ENCODE measurements at regions not wholly inside any gene's neighbourhood (a gene's known extent, or its start where the extent isn't known, plus 50 kb on each side); places are given as distances from the start of the nearest gene placed in this dataset.

GRCh38 chr20:52012079-52012478, 179.5 kb downstream of the ZFP64 start:
- WGBS: 88% methylated on average over 5 of the region's 5 CpGs
- no peak for TF ChIP-seq RXRA (IDR thresholded peaks at IDR 0.05)
- TF ChIP-seq ATF3 (IDR thresholded peaks at IDR 0.05): no peak
- no peak for TF ChIP-seq FOXA2 (IDR thresholded peaks at IDR 0.05)
- no peak for TF ChIP-seq TAF1 (conservative IDR thresholded peaks at IDR 0.05)
- TF ChIP-seq, protein P1, sequence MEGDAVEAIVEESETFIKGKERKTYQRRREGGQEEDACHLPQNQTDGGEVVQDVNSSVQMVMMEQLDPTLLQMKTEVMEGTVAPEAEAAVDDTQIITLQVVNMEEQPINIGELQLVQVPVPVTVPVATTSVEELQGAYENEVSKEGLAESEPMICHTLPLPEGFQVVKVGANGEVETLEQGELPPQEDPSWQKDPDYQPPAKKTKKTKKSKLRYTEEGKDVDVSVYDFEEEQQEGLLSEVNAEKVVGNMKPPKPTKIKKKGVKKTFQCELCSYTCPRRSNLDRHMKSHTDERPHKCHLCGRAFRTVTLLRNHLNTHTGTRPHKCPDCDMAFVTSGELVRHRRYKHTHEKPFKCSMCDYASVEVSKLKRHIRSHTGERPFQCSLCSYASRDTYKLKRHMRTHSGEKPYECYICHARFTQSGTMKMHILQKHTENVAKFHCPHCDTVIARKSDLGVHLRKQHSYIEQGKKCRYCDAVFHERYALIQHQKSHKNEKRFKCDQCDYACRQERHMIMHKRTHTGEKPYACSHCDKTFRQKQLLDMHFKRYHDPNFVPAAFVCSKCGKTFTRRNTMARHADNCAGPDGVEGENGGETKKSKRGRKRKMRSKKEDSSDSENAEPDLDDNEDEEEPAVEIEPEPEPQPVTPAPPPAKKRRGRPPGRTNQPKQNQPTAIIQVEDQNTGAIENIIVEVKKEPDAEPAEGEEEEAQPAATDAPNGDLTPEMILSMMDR (IDR thresholded peaks at IDR 0.05; ENCODE audit: low read depth, low read length, missing input control): no peak
- no peak for TF ChIP-seq GABPA (IDR thresholded peaks at IDR 0.05 in 1 of 2, conservative IDR thresholded peaks at IDR 0.05 in 1 of 2)
- TF ChIP-seq NR2F2 (IDR thresholded peaks at IDR 0.05): no peak
- no peak for TF ChIP-seq HNF4G (IDR thresholded peaks at IDR 0.05)
- no peak for TF ChIP-seq EGR1 (IDR thresholded peaks at IDR 0.05; ENCODE audit: low read depth in 2 of 2)
- no peak for TF ChIP-seq YY1 (IDR thresholded peaks at IDR 0.05)
- no peak for DNase-seq (ENCODE audit: low spot score)
- Histone ChIP-seq H3K9ac (ENCODE audit: low read depth in 1 of 2, low read length in 2 of 2) (no peak overlapping the region), H3K4me1 (ENCODE audit: control insufficient read depth in 4 of 4, insufficient read depth in 4 of 4, low read length in 3 of 4) (no peaks in the 10 kb centered on the region), H3K36me3 (ENCODE audit: control insufficient read depth in 4 of 4, insufficient read depth in 3 of 4, low read depth in 1 of 4, low read length in 3 of 4) (no peaks in the 10 kb centered on the region), H3K4me3 (ENCODE audit: low read depth in 1 of 3, low read length in 3 of 3) (no peak overlapping the region), H3K27ac (ENCODE audit: low read depth in 1 of 2, low read length in 2 of 2) (no peak overlapping the region), H3K27me3 (ENCODE audit: control insufficient read depth in 4 of 4, insufficient read depth in 4 of 4, low read length in 3 of 4) (no peaks in the 10 kb centered on the region), H3K9me3 (ENCODE audit: control insufficient read depth in 4 of 4, low read length in 3 of 4) (peaks cover 0 to 9% (median 6%) of the 10 kb centered on the region in 4 donors)

GRCh38 chr20:52011093-52011492, 180.5 kb downstream of the ZFP64 start:
- no peaks in the 10 kb centered on the region for H3K4me1 ChIP-seq (ENCODE audit: control insufficient read depth in 4 of 4, insufficient read depth in 4 of 4, low read length in 3 of 4)
- H3K4me3 ChIP-seq (ENCODE audit: low read depth in 1 of 3, low read length in 3 of 3): no peak overlapping the region
- DNase-seq (ENCODE audit: low spot score): no peak
- no peak overlapping the region for H3K27ac ChIP-seq (ENCODE audit: low read depth in 1 of 2, low read length in 2 of 2)
- WGBS: 87% methylated on average over 3 of the region's 3 CpGs
- H3K27me3 ChIP-seq (ENCODE audit: control insufficient read depth in 4 of 4, insufficient read depth in 4 of 4, low read length in 3 of 4): no peaks in the 10 kb centered on the region
- no peak overlapping the region for H3K9ac ChIP-seq (ENCODE audit: low read depth in 1 of 2, low read length in 2 of 2)
- TF ChIP-seq, protein P1 (IDR thresholded peaks at IDR 0.05; ENCODE audit: low read depth, low read length, missing input control): no peak
- TF ChIP-seq EGR1 (IDR thresholded peaks at IDR 0.05; ENCODE audit: low read depth in 2 of 2) (no peak), FOXA2 (IDR thresholded peaks at IDR 0.05) (no peak), TAF1 (conservative IDR thresholded peaks at IDR 0.05) (no peak), GABPA (IDR thresholded peaks at IDR 0.05 in 1 of 2, conservative IDR thresholded peaks at IDR 0.05 in 1 of 2) (no peak), HNF4G (IDR thresholded peaks at IDR 0.05) (no peak)
- TF ChIP-seq, protein P2, sequence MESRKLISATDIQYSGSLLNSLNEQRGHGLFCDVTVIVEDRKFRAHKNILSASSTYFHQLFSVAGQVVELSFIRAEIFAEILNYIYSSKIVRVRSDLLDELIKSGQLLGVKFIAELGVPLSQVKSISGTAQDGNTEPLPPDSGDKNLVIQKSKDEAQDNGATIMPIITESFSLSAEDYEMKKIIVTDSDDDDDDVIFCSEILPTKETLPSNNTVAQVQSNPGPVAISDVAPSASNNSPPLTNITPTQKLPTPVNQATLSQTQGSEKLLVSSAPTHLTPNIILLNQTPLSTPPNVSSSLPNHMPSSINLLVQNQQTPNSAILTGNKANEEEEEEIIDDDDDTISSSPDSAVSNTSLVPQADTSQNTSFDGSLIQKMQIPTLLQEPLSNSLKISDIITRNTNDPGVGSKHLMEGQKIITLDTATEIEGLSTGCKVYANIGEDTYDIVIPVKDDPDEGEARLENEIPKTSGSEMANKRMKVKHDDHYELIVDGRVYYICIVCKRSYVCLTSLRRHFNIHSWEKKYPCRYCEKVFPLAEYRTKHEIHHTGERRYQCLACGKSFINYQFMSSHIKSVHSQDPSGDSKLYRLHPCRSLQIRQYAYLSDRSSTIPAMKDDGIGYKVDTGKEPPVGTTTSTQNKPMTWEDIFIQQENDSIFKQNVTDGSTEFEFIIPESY (IDR thresholded peaks at IDR 0.05): no peak
- H3K9me3 ChIP-seq (ENCODE audit: control insufficient read depth in 4 of 4, low read length in 3 of 4): peaks cover 0 to 9% (median 6%) of the 10 kb centered on the region in 4 donors
- H3K36me3 ChIP-seq (ENCODE audit: control insufficient read depth in 4 of 4, insufficient read depth in 3 of 4, low read depth in 1 of 4, low read length in 3 of 4): no peaks in the 10 kb centered on the region

Measured in liver (tissue), 8 donors.